Transverse colon (tissue), 3 donors: ENCODE measurements at regions not wholly inside any gene's neighbourhood (a gene's known extent, or its start where the extent isn't known, plus 50 kb on each side); places are given as distances from the start of the nearest gene placed in this dataset.

Source experiments
- POLR2A ChIP-seq: fragments of 450-650 bp; IDR thresholded peaks from one replicate; pipeline ENCODE4 v1.6.1; 2016; ENCODE audit warnings: antibody characterized with exemption, mild to moderate bottlenecking, moderate library complexity
- TF ChIP-seq, protein P1 (sequence below), 5 experiments: fragments of 200-600 bp in 3 of 5; fragments of 450-650 bp in 2 of 5; sonication (generic) in 3 of 5; IDR thresholded peaks; 1 replicate in 2 of 5; 2 replicates in 3 of 5; pipeline ENCODE4 v1.5.1; 2016 to 2017; ENCODE audit warnings: antibody characterized with exemption in 5 of 5, inconsistent platforms in 3 of 5, mild to moderate bottlenecking in 2 of 5, moderate library complexity in 1 of 5

- TF ChIP-seq POLR2A = no peak
- TF ChIP-seq, protein P1, sequence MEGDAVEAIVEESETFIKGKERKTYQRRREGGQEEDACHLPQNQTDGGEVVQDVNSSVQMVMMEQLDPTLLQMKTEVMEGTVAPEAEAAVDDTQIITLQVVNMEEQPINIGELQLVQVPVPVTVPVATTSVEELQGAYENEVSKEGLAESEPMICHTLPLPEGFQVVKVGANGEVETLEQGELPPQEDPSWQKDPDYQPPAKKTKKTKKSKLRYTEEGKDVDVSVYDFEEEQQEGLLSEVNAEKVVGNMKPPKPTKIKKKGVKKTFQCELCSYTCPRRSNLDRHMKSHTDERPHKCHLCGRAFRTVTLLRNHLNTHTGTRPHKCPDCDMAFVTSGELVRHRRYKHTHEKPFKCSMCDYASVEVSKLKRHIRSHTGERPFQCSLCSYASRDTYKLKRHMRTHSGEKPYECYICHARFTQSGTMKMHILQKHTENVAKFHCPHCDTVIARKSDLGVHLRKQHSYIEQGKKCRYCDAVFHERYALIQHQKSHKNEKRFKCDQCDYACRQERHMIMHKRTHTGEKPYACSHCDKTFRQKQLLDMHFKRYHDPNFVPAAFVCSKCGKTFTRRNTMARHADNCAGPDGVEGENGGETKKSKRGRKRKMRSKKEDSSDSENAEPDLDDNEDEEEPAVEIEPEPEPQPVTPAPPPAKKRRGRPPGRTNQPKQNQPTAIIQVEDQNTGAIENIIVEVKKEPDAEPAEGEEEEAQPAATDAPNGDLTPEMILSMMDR (IDR thresholded peaks at IDR 0.05) = no peak
Observed at GRCh38 chrX:43551590-43551989, 104.5 kb upstream of the MAOA start.
